ENCODE measurements at regions not wholly inside any gene's neighbourhood (a gene's known extent, or its start where the extent isn't known, plus 50 kb on each side); places are given as distances from the start of the nearest gene placed in this dataset.

DNA sequence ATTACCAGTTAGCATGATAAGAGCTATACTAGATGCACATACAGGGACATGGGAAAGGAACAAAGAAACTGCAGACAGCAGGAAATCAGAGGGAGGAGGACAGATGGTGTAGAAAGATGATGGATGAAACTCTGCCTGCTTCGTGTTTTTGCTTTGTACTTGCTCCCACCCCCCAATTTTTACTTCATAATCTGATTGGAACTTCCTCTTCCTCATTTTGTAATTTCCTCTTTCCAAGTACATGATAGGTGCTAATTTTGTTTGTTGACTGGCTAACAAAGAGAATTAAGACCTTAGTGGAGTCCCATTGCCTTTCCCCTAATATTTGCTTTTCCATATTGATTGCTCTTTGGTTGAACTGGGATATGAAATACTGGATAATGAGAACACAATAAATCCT lies 76.0 kb upstream of the PELI1 start:
- TF ChIP-seq POLR2AphosphoS5 (IDR thresholded peaks at IDR 0.05; ENCODE audit: low read depth, low read length) = no peak
- TF ChIP-seq SIN3A (IDR thresholded peaks at IDR 0.05; ENCODE audit: borderline replicate concordance, insufficient read depth, low read length) = no peak
- TF ChIP-seq TAF1 (IDR thresholded peaks at IDR 0.05; ENCODE audit: borderline replicate concordance, insufficient read depth, low read length) = no peak
- TF ChIP-seq, protein P1, sequence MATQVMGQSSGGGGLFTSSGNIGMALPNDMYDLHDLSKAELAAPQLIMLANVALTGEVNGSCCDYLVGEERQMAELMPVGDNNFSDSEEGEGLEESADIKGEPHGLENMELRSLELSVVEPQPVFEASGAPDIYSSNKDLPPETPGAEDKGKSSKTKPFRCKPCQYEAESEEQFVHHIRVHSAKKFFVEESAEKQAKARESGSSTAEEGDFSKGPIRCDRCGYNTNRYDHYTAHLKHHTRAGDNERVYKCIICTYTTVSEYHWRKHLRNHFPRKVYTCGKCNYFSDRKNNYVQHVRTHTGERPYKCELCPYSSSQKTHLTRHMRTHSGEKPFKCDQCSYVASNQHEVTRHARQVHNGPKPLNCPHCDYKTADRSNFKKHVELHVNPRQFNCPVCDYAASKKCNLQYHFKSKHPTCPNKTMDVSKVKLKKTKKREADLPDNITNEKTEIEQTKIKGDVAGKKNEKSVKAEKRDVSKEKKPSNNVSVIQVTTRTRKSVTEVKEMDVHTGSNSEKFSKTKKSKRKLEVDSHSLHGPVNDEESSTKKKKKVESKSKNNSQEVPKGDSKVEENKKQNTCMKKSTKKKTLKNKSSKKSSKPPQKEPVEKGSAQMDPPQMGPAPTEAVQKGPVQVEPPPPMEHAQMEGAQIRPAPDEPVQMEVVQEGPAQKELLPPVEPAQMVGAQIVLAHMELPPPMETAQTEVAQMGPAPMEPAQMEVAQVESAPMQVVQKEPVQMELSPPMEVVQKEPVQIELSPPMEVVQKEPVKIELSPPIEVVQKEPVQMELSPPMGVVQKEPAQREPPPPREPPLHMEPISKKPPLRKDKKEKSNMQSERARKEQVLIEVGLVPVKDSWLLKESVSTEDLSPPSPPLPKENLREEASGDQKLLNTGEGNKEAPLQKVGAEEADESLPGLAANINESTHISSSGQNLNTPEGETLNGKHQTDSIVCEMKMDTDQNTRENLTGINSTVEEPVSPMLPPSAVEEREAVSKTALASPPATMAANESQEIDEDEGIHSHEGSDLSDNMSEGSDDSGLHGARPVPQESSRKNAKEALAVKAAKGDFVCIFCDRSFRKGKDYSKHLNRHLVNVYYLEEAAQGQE (IDR thresholded peaks at IDR 0.05; ENCODE audit: insufficient read depth in 1 of 2, low read depth in 2 of 2, low read length in 2 of 2) = no peak

All from PFSK-1 (cell line).